ENCODE measurements at regions not wholly inside any gene's neighbourhood (a gene's known extent, or its start where the extent isn't known, plus 50 kb on each side); places are given as distances from the start of the nearest gene placed in this dataset.

DNA sequence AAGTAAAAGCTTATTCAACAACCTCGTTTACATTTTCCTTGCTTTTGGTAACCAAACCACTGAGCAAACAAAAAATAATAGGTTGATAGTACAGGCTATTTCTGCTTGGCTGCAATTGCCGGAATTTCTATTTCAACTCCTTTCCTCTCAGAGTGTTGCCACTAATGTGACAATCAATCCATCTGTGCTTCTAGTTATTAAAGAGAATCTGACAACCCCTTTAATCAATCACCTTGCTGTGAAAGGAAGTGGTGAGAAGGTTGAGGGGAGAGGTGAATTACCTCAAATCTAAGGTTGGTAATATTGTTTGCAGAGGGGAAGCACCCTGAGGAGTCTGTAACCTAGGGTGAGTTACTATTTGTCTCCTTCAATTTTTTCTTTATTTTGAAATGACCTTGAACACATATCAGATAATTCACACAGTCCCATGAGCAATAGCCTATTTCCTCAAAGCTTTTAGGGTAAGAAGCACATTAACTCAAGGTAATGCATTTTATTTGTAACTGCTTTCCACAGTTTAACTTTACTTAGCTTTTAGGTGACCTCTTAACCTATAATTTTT is 603.4 kb downstream of the MMUT start:
- TF ChIP-seq, protein P1, sequence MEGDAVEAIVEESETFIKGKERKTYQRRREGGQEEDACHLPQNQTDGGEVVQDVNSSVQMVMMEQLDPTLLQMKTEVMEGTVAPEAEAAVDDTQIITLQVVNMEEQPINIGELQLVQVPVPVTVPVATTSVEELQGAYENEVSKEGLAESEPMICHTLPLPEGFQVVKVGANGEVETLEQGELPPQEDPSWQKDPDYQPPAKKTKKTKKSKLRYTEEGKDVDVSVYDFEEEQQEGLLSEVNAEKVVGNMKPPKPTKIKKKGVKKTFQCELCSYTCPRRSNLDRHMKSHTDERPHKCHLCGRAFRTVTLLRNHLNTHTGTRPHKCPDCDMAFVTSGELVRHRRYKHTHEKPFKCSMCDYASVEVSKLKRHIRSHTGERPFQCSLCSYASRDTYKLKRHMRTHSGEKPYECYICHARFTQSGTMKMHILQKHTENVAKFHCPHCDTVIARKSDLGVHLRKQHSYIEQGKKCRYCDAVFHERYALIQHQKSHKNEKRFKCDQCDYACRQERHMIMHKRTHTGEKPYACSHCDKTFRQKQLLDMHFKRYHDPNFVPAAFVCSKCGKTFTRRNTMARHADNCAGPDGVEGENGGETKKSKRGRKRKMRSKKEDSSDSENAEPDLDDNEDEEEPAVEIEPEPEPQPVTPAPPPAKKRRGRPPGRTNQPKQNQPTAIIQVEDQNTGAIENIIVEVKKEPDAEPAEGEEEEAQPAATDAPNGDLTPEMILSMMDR (IDR thresholded peaks at IDR 0.05), result no peak
- TF ChIP-seq POLR2A (IDR thresholded peaks at IDR 0.05), result no peak
